ENCODE measurements at regions not wholly inside any gene's neighbourhood (a gene's known extent, or its start where the extent isn't known, plus 50 kb on each side); places are given as distances from the start of the nearest gene placed in this dataset.

DNA sequence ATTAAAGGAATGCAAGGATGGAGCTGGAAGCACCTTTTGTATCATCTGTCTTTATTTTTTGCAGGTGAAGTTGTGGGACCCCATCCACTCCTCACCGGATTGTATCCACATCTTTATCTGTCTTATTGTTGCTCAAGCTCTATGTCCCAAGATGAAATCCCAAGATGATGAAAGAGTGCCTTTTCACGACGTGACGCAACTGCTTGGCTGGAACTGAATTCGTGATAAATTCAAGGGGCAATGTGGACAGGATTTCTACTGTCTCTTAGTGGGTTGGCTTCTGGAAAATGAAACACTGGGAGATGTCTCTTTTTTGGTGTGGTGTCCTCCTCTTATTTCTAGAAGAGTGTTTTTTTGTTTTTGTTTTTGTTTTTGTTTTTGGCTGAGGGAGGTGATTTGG, 650.1 kb upstream of the TSPY4 start:
- no peaks in the 10 kb centered on the region for H3K9me3 ChIP-seq (ENCODE audit: control extremely low read depth in 1 of 3, control insufficient read depth in 2 of 3, insufficient read depth in 1 of 3, low read length in 2 of 3)
- no peaks in the 10 kb centered on the region for H3K27me3 Mint-ChIP-seq
- no peaks in the 10 kb centered on the region for H3K79me2 ChIP-seq (ENCODE audit: control insufficient read depth, insufficient read depth, low read length)
- no peak overlapping the region for H3K4me3 ChIP-seq (ENCODE audit: control extremely low read depth in 1 of 5, extremely low read depth in 1 of 5, insufficient read depth in 1 of 5, low read depth in 2 of 5, low read length in 4 of 5)
- no peaks in the 10 kb centered on the region for H3K4me1 ChIP-seq (ENCODE audit: control insufficient read depth in 2 of 2, insufficient read depth in 2 of 2, low read length in 2 of 2)
- no peak overlapping the region for H3K9ac ChIP-seq (ENCODE audit: low read length)
- no peak overlapping the region for H2AFZ ChIP-seq (ENCODE audit: insufficient read depth, low read depth, low read length, poor library complexity, severe bottlenecking)
- intact Hi-C loops (cut with micrococcal nuclease): no loop called here
- no peak overlapping the region for H3K27ac ChIP-seq (ENCODE audit: low read length in 2 of 2)
- H3K27ac Mint-ChIP-seq: no peak overlapping the region
- no peaks in the 10 kb centered on the region for H4K20me1 ChIP-seq (ENCODE audit: control insufficient read depth, insufficient read depth, low read length, poor library complexity, severe bottlenecking)
- 87% methylated on average over 3 of the region's 5 CpGs for WGBS (ENCODE audit: insufficient coverage)
- no peaks in the 10 kb centered on the region for H3K4me1 Mint-ChIP-seq
- H3K9me3 Mint-ChIP-seq (ENCODE audit: insufficient read depth): no peaks in the 10 kb centered on the region
- TF ChIP-seq CTCF (IDR thresholded peaks at IDR 0.05) (no peak), EZH2 (IDR thresholded peaks at IDR 0.05; ENCODE audit: borderline replicate concordance, insufficient read depth, low read depth, low read length, poor library complexity, severe bottlenecking) (no peak)
- DNase-seq (no peak), ATAC-seq (ENCODE audit: low read depth) (no peak)
- no peak overlapping the region for H3K4me3 Mint-ChIP-seq
- no peaks in the 10 kb centered on the region for H3K36me3 ChIP-seq (replicated peaks in 1 of 2; ENCODE audit: control extremely low read depth in 1 of 2, control insufficient read depth in 1 of 2, extremely low read depth in 1 of 2, insufficient read depth in 2 of 2, low read length in 1 of 2)
- ChIA-PET POLR2A (no interaction called here), CTCF (no interaction called here)
- H3K4me2 ChIP-seq (replicated peaks; ENCODE audit: low read depth, low read length, poor library complexity, severe bottlenecking): no peak overlapping the region
- H3K27me3 ChIP-seq (replicated peaks in 1 of 4; ENCODE audit: control extremely low read depth in 1 of 4, control insufficient read depth in 3 of 4, insufficient read depth in 4 of 4, low read length in 3 of 4): no peaks in the 10 kb centered on the region

- no peaks in the 10 kb centered on the region for H3K9me3 ChIP-seq (ENCODE audit: control extremely low read depth in 1 of 3, control insufficient read depth in 2 of 3, insufficient read depth in 1 of 3, low read length in 2 of 3)
- Mint-ChIP-seq H3K9me3 (ENCODE audit: insufficient read depth) (no peaks in the 10 kb centered on the region), H3K27ac (no peak overlapping the region), H3K27me3 (no peaks in the 10 kb centered on the region), H3K4me3 (no peak overlapping the region), H3K4me1 (no peaks in the 10 kb centered on the region)
- H3K36me3 ChIP-seq (replicated peaks in 1 of 2; ENCODE audit: control extremely low read depth in 1 of 2, control insufficient read depth in 1 of 2, extremely low read depth in 1 of 2, insufficient read depth in 2 of 2, low read length in 1 of 2): no peaks in the 10 kb centered on the region
- no peak overlapping the region for H3K4me3 ChIP-seq (ENCODE audit: control extremely low read depth in 1 of 5, extremely low read depth in 1 of 5, insufficient read depth in 1 of 5, low read depth in 2 of 5, low read length in 4 of 5)
- no peaks in the 10 kb centered on the region for H3K27me3 ChIP-seq (replicated peaks in 1 of 4; ENCODE audit: control extremely low read depth in 1 of 4, control insufficient read depth in 3 of 4, insufficient read depth in 4 of 4, low read length in 3 of 4)
- H3K9ac ChIP-seq (ENCODE audit: low read length): no peak overlapping the region
- ATAC-seq (ENCODE audit: low read depth) (no peak), DNase-seq (no peak)
- ChIA-PET POLR2A (no interaction called here), CTCF (no interaction called here)
- H3K27ac ChIP-seq (ENCODE audit: low read length in 2 of 2): no peak overlapping the region
- no peak overlapping the region for H3K4me2 ChIP-seq (replicated peaks; ENCODE audit: low read depth, low read length, poor library complexity, severe bottlenecking)
- H3K4me1 ChIP-seq (ENCODE audit: control insufficient read depth in 2 of 2, insufficient read depth in 2 of 2, low read length in 2 of 2): no peaks in the 10 kb centered on the region
- intact Hi-C loops (cut with micrococcal nuclease): no loop called here
- no peaks in the 10 kb centered on the region for H3K79me2 ChIP-seq (ENCODE audit: control insufficient read depth, insufficient read depth, low read length)
- no peak for TF ChIP-seq EZH2 (IDR thresholded peaks at IDR 0.05; ENCODE audit: borderline replicate concordance, insufficient read depth, low read depth, low read length, poor library complexity, severe bottlenecking)
- TF ChIP-seq CTCF (IDR thresholded peaks at IDR 0.05): no peak
- 80% methylated on average over 1 of the region's 2 CpGs for WGBS (ENCODE audit: insufficient coverage)
- H2AFZ ChIP-seq (ENCODE audit: insufficient read depth, low read depth, low read length, poor library complexity, severe bottlenecking): no peak overlapping the region
- H4K20me1 ChIP-seq (ENCODE audit: control insufficient read depth, insufficient read depth, low read length, poor library complexity, severe bottlenecking): no peaks in the 10 kb centered on the region
Observed at GRCh38 chrY:8690901-8691685, 646.2 kb upstream of the TSPY4 start.
